K562 (cell line): ENCODE measurements at regions not wholly inside any gene's neighbourhood (a gene's known extent, or its start where the extent isn't known, plus 50 kb on each side); places are given as distances from the start of the nearest gene placed in this dataset.

Experiments
- ATAC-seq: fragments of 200-7000 bp; cut with Tn5 transposase; 3 replicates; pipeline ENCODE4 v1.9.1; 2020; ENCODE audit warnings: moderate library complexity
- BruUV-seq: library from RNA; stranded (reverse); fragments of 400-500 nt; replicated peaks from 2 replicates; lab custom pipeline; 2021; lab: Mats Ljungman, UMichigan
- CTCF ChIA-PET: fragments of 300-600 bp; formaldehyde crosslinking; extraction: SDS; loops from one replicate; lab custom pipeline; 2021; ENCODE audit warnings: low intra/inter-chr PET ratio; lab: Yijun Ruan, JAX
- POLR2A ChIA-PET: fragments of 300-600, 350-650 bp; sonication (Branson Sonifier 250); formaldehyde crosslinking; extraction: SDS; loops from one replicate; lab custom pipeline; 2021; ENCODE audit warnings: antibody characterized with exemption, inconsistent platforms; lab: Yijun Ruan, JAX
- DNase-seq, 4 experiments: peaks; one replicate each; pipeline versions ENCODE4 v3.0.0 to v3.0.0-alpha.2; 2011 to 2018; ENCODE audit warnings: low spot score in 3 of 4, mixed read lengths in 3 of 4; ENCODE audit errors: extremely low read depth in 1 of 4
- FAIRE-seq: peaks from 2 replicates; lab custom pipeline; 2011; peaks lifted over from hg19 to GRCh38; lab: Jason Lieb, UNC
- H2AFZ ChIP-seq: 2 replicates; pipeline ENCODE4 v1.6.0; 2011; ENCODE audit warnings: low read depth, low read length, control low read depth, inconsistent platforms
- H3K27ac ChIP-seq: fragments of 200-600 bp; 3 replicates; pipeline ENCODE4 v1.8.0; 2011; ENCODE audit warnings: low read depth, mild to moderate bottlenecking, control low read depth, inconsistent platforms, low read length, moderate library complexity, mixed read lengths; ENCODE audit errors: extremely low read depth
- H3K27me3 ChIP-seq, 2 experiments: fragments of 300-600 bp in 1 of 2; 2 replicates in 1 of 2; 3 replicates in 1 of 2; pipeline versions ENCODE4 v1.6.0 to v1.8.0; 2011; ENCODE audit warnings: inconsistent platforms in 2 of 2, low read length in 2 of 2, mild to moderate bottlenecking in 1 of 2, mixed read lengths in 1 of 2, moderate library complexity in 1 of 2; ENCODE audit not compliant: control insufficient read depth in 2 of 2, insufficient read depth in 2 of 2
- H3K36me3 ChIP-seq: fragments of 300-600 bp; 3 replicates; pipeline ENCODE4 v1.8.0; 2011; ENCODE audit warnings: mild to moderate bottlenecking, low read length, inconsistent platforms; ENCODE audit not compliant: control insufficient read depth, insufficient read depth
- H3K4me1 ChIP-seq, 2 experiments: fragments of 200-600 bp in 1 of 2; replicated peaks in 1 of 2; 2 replicates in 1 of 2; 3 replicates in 1 of 2; pipeline versions ENCODE4 v1.5.1 to v1.8.0; 2011; ENCODE audit warnings: inconsistent platforms in 2 of 2, low read length in 2 of 2, mild to moderate bottlenecking in 1 of 2, mixed read lengths in 1 of 2, moderate library complexity in 1 of 2; ENCODE audit not compliant: control insufficient read depth in 2 of 2, insufficient read depth in 2 of 2
- H3K4me2 ChIP-seq: 2 replicates; pipeline ENCODE4 v1.6.1; 2011; ENCODE audit warnings: low read length, control low read depth, inconsistent platforms, mixed read lengths; ENCODE audit not compliant: insufficient read depth
- H3K4me3 ChIP-seq: fragments of 200-600 bp; sonication (generic), shearing (Covaris generic); 2 replicates; pipeline ENCODE4 v1.5.1; 2016; ENCODE audit warnings: control low read depth, inconsistent platforms
- H3K79me2 ChIP-seq: fragments of 200-600 bp; 3 replicates; pipeline ENCODE4 v1.8.0; 2011; ENCODE audit warnings: low read length, inconsistent platforms; ENCODE audit not compliant: control insufficient read depth, insufficient read depth
- H3K9ac ChIP-seq, 2 experiments: 2 replicates each; pipeline versions ENCODE4 v1.6.0 to v1.6.1; 2011; ENCODE audit warnings: low read depth in 2 of 2, low read length in 2 of 2, control low read depth in 1 of 2, inconsistent platforms in 1 of 2, mild to moderate bottlenecking in 1 of 2, mixed read lengths in 1 of 2; ENCODE audit not compliant: insufficient read depth in 1 of 2
- H3K9me1 ChIP-seq: one replicate; pipeline ENCODE4 v1.6.0; 2011; ENCODE audit warnings: inconsistent platforms, mild to moderate bottlenecking, low read length, moderate library complexity; ENCODE audit not compliant: control insufficient read depth, insufficient read depth
- H3K9me3 ChIP-seq: replicated peaks from 2 replicates; pipeline ENCODE4 v1.5.1; 2011; ENCODE audit warnings: low read depth, low read length, inconsistent platforms; ENCODE audit not compliant: control insufficient read depth, insufficient read depth
- H4K20me1 ChIP-seq: replicated peaks from 2 replicates; pipeline ENCODE4 v1.6.1; 2011; ENCODE audit warnings: low read length, inconsistent platforms, mixed read lengths; ENCODE audit not compliant: control insufficient read depth, insufficient read depth
- CEBPB ChIP-seq: fragments of 450-650 bp; IDR thresholded peaks from 2 replicates; pipeline ENCODE4 v1.6.1; 2016; ENCODE audit warnings: missing genetic modification characterization, missing compliant biosample characterization
- CEBPG ChIP-seq, 3 experiments: fragments of 200-800 bp in 1 of 3; sonication (Bioruptor generic) in 1 of 3; sonication (generic) in 1 of 3; formaldehyde crosslinking in 1 of 3; IDR thresholded peaks in 2 of 3; conservative IDR thresholded peaks in 1 of 3; 2 replicates each; pipeline versions ENCODE4 v1.6.1 to v1.8.0; 2016 to 2022; ENCODE audit warnings: missing compliant biosample characterization in 2 of 3, missing genetic modification characterization in 2 of 3, mild to moderate bottlenecking in 1 of 3, missing genetic modification reagents in 1 of 3
- ETS2 ChIP-seq: IDR thresholded peaks from 2 replicates; pipeline ENCODE4 v1.6.1; 2016; ENCODE audit warnings: borderline replicate concordance, missing genetic modification characterization, mild to moderate bottlenecking, moderate library complexity, missing compliant biosample characterization; ENCODE audit not compliant: poor library complexity, severe bottlenecking
- GABPB2 ChIP-seq: fragments of 250-450 bp; sonication (Bioruptor Pico); conservative IDR thresholded peaks from 2 replicates; pipeline ENCODE4 v1.5.1; 2021; ENCODE audit warnings: mild to moderate bottlenecking
- NR1H2 ChIP-seq: sonication (generic); formaldehyde crosslinking; IDR thresholded peaks from 2 replicates; pipeline ENCODE4 v1.4.0; 2020; ENCODE audit warnings: mild to moderate bottlenecking, missing genetic modification reagents
- RBBP5 ChIP-seq: fragments of 200-600 bp; sonication (generic); IDR thresholded peaks from 2 replicates; pipeline ENCODE4 v1.6.1; 2012; ENCODE audit warnings: borderline replicate concordance, mild to moderate bottlenecking, low read length, control low read depth, inconsistent platforms; ENCODE audit not compliant: insufficient read depth, poor library complexity, severe bottlenecking
- TAF7 ChIP-seq: fragments of 450-650 bp; IDR thresholded peaks from 2 replicates; pipeline ENCODE4 v1.6.1; 2016; ENCODE audit warnings: missing genetic modification characterization, missing compliant biosample characterization
- ZNF212 ChIP-seq: fragments of 450-650 bp; formaldehyde crosslinking; IDR thresholded peaks from 2 replicates; pipeline ENCODE4 v1.4.0; 2020; ENCODE audit warnings: mild to moderate bottlenecking
- ZNF24 ChIP-seq: fragments of 450-650 bp; IDR thresholded peaks from 2 replicates; pipeline ENCODE4 v1.6.1; 2016
- ZNF584 ChIP-seq: fragments of 200-800 bp; sonication (Bioruptor generic); IDR thresholded peaks from 2 replicates; pipeline ENCODE4 v1.6.1; 2016; ENCODE audit warnings: low read depth, mild to moderate bottlenecking, missing genetic modification characterization, missing compliant biosample characterization
- ZNF77 ChIP-seq: fragments of 250-450 bp; sonication (Bioruptor Pico); IDR thresholded peaks from 2 replicates; pipeline ENCODE4 v1.5.0; 2020
- WGBS: fragments of 100-300 bp; shearing (Covaris generic); methylation state at CpG from one replicate; pipeline ENCODE4 v1.1.6; 2016; ENCODE audit warnings: low coverage, mixed read lengths; ENCODE audit not compliant: insufficient coverage; ENCODE audit errors: missing lambda C conversion rate; 5-methylcytosine and 5-hydroxymethylcytosine counted together
- in situ Hi-C: fragments of 300-500 bp; cut with MboI; formaldehyde crosslinking; loops from 4 replicates; pipeline ENCODE4 v1.15.0; 2018; ENCODE audit warnings: inconsistent platforms, mixed read lengths
- intact Hi-C: fragments of 100-400 bp; cut with micrococcal nuclease; formaldehyde crosslinking; loops from 2 replicates; pipeline ENCODE4 v1.14.2; 2022
- TF ChIP-seq, protein P1 (sequence below): fragments of 250-450 bp; sonication (Bioruptor Pico); IDR thresholded peaks from 2 replicates; pipeline ENCODE4 v1.9.0; 2021; ENCODE audit warnings: mild to moderate bottlenecking, inconsistent platforms
- TF ChIP-seq, protein P2 (sequence below): sonication (generic); formaldehyde crosslinking; IDR thresholded peaks from 2 replicates; pipeline ENCODE4 v1.4.0; 2020; ENCODE audit warnings: mild to moderate bottlenecking, missing genetic modification reagents
- TF ChIP-seq, protein P3 (sequence below): fragments of 450-650 bp; IDR thresholded peaks from 2 replicates; pipeline ENCODE4 v1.6.1; 2018; ENCODE audit not compliant: partially characterized antibody

DNA sequence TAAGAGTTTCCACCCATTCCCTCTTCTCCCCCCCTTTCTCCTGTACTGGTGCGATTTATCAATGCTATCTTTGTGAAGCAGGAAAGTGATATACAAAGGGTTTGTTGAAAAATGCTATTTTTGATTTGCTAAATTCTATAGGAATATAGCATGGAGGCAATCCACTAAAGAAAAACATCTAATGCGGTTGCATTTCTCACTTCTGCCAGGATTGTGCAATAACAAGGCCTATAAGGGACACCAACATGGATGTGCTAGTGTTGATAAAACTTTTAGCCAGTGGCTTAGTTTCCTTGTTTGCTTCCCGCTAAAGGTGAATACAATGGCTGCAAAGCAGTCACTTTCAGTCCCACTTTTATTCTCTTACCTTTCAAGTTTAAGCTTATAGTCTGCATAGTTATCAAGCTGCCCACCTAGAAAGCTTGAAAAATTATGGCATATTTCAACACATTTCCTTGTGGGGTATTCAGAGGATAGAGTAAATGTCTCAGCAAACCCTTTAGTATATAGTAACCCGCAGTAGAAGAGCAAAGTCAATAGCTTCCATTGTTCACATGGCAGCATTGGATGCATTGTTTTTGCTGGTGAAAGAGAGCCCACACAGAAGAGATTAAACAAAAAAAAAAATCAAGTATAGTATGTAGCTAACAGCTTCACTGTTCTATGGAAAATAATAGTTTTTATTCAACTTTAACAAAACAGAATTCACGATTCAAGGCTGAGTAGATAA, 674.6 kb upstream of the SEMA6A start:
- no peaks in the 10 kb centered on the region for H3K9me3 ChIP-seq
- TF ChIP-seq ETS2 (no peak), ZNF24 (no peak), ZNF77 (CRISPR knock-in tag) (no peak), ZNF584 (CRISPR knock-in tag) (no peak), ZNF212 (CRISPR knock-in tag) (no peak), CEBPG (CRISPR knock-in tag; IDR thresholded peaks at IDR 0.05) (no peak), CEBPG (tag; conservative IDR thresholded peaks at IDR 0.05 in 1 of 2, IDR thresholded peaks at IDR 0.05 in 1 of 2) (0 out of 4 replicates have a peak, but pooled peaks of 1 of the 2 experiments have one; percentile 13), CEBPB (0 out of 2 replicates have a peak, but pooled peaks have one; percentile 13), TAF7 (tag) (no peak), RBBP5 (no peak), NR1H2 (CRISPR knock-in tag) (no peak), GABPB2 (CRISPR knock-in tag) (no peak)
- TF ChIP-seq, protein P1, sequence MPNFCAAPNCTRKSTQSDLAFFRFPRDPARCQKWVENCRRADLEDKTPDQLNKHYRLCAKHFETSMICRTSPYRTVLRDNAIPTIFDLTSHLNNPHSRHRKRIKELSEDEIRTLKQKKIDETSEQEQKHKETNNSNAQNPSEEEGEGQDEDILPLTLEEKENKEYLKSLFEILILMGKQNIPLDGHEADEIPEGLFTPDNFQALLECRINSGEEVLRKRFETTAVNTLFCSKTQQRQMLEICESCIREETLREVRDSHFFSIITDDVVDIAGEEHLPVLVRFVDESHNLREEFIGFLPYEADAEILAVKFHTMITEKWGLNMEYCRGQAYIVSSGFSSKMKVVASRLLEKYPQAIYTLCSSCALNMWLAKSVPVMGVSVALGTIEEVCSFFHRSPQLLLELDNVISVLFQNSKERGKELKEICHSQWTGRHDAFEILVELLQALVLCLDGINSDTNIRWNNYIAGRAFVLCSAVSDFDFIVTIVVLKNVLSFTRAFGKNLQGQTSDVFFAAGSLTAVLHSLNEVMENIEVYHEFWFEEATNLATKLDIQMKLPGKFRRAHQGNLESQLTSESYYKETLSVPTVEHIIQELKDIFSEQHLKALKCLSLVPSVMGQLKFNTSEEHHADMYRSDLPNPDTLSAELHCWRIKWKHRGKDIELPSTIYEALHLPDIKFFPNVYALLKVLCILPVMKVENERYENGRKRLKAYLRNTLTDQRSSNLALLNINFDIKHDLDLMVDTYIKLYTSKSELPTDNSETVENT (CRISPR knock-in tag): no peak
- TF ChIP-seq, protein P2, sequence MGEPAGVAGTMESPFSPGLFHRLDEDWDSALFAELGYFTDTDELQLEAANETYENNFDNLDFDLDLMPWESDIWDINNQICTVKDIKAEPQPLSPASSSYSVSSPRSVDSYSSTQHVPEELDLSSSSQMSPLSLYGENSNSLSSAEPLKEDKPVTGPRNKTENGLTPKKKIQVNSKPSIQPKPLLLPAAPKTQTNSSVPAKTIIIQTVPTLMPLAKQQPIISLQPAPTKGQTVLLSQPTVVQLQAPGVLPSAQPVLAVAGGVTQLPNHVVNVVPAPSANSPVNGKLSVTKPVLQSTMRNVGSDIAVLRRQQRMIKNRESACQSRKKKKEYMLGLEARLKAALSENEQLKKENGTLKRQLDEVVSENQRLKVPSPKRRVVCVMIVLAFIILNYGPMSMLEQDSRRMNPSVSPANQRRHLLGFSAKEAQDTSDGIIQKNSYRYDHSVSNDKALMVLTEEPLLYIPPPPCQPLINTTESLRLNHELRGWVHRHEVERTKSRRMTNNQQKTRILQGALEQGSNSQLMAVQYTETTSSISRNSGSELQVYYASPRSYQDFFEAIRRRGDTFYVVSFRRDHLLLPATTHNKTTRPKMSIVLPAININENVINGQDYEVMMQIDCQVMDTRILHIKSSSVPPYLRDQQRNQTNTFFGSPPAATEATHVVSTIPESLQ (CRISPR knock-in tag): no peak
- TF ChIP-seq, protein P3, sequence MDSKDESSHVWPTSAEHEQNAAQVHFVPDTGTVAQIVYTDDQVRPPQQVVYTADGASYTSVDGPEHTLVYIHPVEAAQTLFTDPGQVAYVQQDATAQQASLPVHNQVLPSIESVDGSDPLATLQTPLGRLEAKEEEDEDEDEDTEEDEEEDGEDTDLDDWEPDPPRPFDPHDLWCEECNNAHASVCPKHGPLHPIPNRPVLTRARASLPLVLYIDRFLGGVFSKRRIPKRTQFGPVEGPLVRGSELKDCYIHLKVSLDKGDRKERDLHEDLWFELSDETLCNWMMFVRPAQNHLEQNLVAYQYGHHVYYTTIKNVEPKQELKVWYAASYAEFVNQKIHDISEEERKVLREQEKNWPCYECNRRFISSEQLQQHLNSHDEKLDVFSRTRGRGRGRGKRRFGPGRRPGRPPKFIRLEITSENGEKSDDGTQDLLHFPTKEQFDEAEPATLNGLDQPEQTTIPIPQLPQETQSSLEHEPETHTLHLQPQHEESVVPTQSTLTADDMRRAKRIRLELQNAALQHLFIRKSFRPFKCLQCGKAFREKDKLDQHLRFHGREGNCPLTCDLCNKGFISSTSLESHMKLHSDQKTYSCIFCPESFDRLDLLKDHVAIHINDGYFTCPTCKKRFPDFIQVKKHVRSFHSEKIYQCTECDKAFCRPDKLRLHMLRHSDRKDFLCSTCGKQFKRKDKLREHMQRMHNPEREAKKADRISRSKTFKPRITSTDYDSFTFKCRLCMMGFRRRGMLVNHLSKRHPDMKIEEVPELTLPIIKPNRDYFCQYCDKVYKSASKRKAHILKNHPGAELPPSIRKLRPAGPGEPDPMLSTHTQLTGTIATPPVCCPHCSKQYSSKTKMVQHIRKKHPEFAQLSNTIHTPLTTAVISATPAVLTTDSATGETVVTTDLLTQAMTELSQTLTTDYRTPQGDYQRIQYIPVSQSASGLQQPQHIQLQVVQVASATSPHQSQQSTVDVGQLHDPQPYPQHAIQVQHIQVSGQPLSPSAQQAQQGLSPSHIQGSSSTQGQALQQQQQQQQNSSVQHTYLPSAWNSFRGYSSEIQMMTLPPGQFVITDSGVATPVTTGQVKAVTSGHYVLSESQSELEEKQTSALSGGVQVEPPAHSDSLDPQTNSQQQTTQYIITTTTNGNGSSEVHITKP: no peak
- TF ChIP-seq, all 486 proteins: peak for 2
- H3K4me3 ChIP-seq: no peak overlapping the region
- no peak overlapping the region for H3K9ac ChIP-seq
- WGBS: 4% methylated on average over 5 of the region's 5 CpGs
- H3K9me1 ChIP-seq: no peaks in the 10 kb centered on the region
- ChIA-PET POLR2A (no interaction called here), CTCF (no interaction called here)
- DNase-seq: no peak
- no peaks in the 10 kb centered on the region for H3K36me3 ChIP-seq
- FAIRE-seq: no peak
- H2AFZ ChIP-seq: no peak overlapping the region
- H3K27ac ChIP-seq: no peak overlapping the region
- intact Hi-C loops (no loop called here), in situ Hi-C loops (no loop called here)
- H4K20me1 ChIP-seq: no peaks in the 10 kb centered on the region
- no TSS peak for BruUV-seq
- no peak for ATAC-seq
- no peaks in the 10 kb centered on the region for H3K4me1 ChIP-seq
- H3K79me2 ChIP-seq: no peaks in the 10 kb centered on the region
- H3K27me3 ChIP-seq: no peaks in the 10 kb centered on the region
- no peak overlapping the region for H3K4me2 ChIP-seq
